Keratinocyte (primary cell): ENCODE measurements at regions not wholly inside any gene's neighbourhood (a gene's known extent, or its start where the extent isn't known, plus 50 kb on each side); places are given as distances from the start of the nearest gene placed in this dataset.

Experiments used
- EZH2 ChIP-seq: IDR thresholded peaks from one replicate; pipeline ENCODE4 v1.6.1; 2012; ENCODE audit warnings: inconsistent platforms, mild to moderate bottlenecking, low read length, moderate library complexity
- TF ChIP-seq, protein P1 (sequence below), 3 experiments: IDR thresholded peaks in 1 of 3; conservative IDR thresholded peaks in 1 of 3; optimal IDR thresholded peaks in 1 of 3; 2 replicates in 2 of 3; 3 replicates in 1 of 3; pipeline versions ENCODE3 to v1.5.1; 2011; ENCODE audit warnings: low read length in 3 of 3, mild to moderate bottlenecking in 3 of 3, moderate library complexity in 2 of 3, control low read depth in 1 of 3, inconsistent platforms in 1 of 3; ENCODE audit not compliant: insufficient read depth in 2 of 3; ENCODE audit errors: extremely low read depth in 1 of 3

DNA sequence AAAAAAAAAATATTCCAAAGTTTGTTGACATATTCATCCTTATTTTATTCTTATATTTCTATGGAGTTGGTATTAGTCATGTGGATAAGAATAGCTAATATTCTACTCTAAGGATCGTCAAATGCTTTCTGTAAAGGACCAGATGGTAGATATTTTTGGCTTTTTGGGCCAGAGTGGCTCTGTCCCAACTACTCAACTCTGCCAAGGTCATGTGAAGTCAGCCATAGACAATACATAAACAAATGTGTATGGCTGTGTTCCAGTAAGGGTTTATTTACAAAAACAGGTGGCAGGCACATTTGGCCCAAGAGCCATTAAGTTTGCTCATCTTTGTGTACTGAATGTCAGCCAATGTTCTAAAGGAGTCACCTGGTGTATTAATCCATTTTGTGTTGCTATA is 131.8 kb downstream of the TBX5 start:
- TF ChIP-seq, protein P1, sequence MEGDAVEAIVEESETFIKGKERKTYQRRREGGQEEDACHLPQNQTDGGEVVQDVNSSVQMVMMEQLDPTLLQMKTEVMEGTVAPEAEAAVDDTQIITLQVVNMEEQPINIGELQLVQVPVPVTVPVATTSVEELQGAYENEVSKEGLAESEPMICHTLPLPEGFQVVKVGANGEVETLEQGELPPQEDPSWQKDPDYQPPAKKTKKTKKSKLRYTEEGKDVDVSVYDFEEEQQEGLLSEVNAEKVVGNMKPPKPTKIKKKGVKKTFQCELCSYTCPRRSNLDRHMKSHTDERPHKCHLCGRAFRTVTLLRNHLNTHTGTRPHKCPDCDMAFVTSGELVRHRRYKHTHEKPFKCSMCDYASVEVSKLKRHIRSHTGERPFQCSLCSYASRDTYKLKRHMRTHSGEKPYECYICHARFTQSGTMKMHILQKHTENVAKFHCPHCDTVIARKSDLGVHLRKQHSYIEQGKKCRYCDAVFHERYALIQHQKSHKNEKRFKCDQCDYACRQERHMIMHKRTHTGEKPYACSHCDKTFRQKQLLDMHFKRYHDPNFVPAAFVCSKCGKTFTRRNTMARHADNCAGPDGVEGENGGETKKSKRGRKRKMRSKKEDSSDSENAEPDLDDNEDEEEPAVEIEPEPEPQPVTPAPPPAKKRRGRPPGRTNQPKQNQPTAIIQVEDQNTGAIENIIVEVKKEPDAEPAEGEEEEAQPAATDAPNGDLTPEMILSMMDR (optimal IDR thresholded peaks at IDR 0.05 in 1 of 3, IDR thresholded peaks at IDR 0.05 in 1 of 3, conservative IDR thresholded peaks at IDR 0.05 in 1 of 3; ENCODE audit: extremely low read depth in 1 of 3, insufficient read depth in 2 of 3, low read length in 3 of 3), result no peak
- no peak for TF ChIP-seq EZH2
